GM23338 (cell line): ENCODE measurements at regions not wholly inside any gene's neighbourhood (a gene's known extent, or its start where the extent isn't known, plus 50 kb on each side); places are given as distances from the start of the nearest gene placed in this dataset.
A peak's percentile ranks its signal among the peaks of the same experiment; 100 is the strongest.

Source experiments
- ATAC-seq: fragments of 200-7000 bp; cut with Tn5 transposase; 3 replicates; pipeline ENCODE4 v1.9.1; 2020
- DNase-seq: peaks from one replicate; pipeline ENCODE4 v3.0.0-alpha.2; 2015; ENCODE audit warnings: low spot score
- H2AFZ ChIP-seq: fragments of 200-600 bp; sonication (generic); 2 replicates; pipeline ENCODE4 v1.8.0; 2016; ENCODE audit warnings: antibody characterized with exemption, mild to moderate bottlenecking, moderate library complexity
- H3F3A ChIP-seq: fragments of 200-600 bp; sonication (generic); replicated peaks from 2 replicates; pipeline ENCODE4 v1.8.0; 2017; ENCODE audit warnings: antibody characterized with exemption, mixed run types, low read depth
- H3K27ac ChIP-seq: fragments of 200-600 bp; sonication (generic); 2 replicates; pipeline ENCODE4 v1.6.1; 2016; ENCODE audit warnings: low read depth
- H3K27me3 ChIP-seq: fragments of 200-600 bp; sonication (generic); 2 replicates; pipeline ENCODE4 v1.8.0; 2016; ENCODE audit warnings: mild to moderate bottlenecking, mixed run types, moderate library complexity; ENCODE audit not compliant: insufficient read depth
- H3K36me3 ChIP-seq: fragments of 200-600 bp; sonication (generic); 2 replicates; pipeline ENCODE4 v1.8.0; 2016; ENCODE audit warnings: mild to moderate bottlenecking; ENCODE audit not compliant: insufficient read depth
- H3K4me1 ChIP-seq: fragments of 200-600 bp; sonication (generic); 2 replicates; pipeline ENCODE4 v1.8.0; 2016; ENCODE audit warnings: mild to moderate bottlenecking, moderate library complexity; ENCODE audit not compliant: insufficient read depth
- H3K4me2 ChIP-seq: fragments of 200-600 bp; sonication (generic); 2 replicates; pipeline ENCODE4 v1.7.1; 2017; ENCODE audit warnings: mixed run types
- H3K4me3 ChIP-seq: fragments of 200-600 bp; sonication (generic); 2 replicates; pipeline ENCODE4 v1.6.1; 2016; ENCODE audit warnings: mixed run types
- H3K79me2 ChIP-seq: fragments of 200-600 bp; sonication (generic); replicated peaks from 2 replicates; pipeline ENCODE4 v1.8.0; 2017; ENCODE audit warnings: mild to moderate bottlenecking; ENCODE audit not compliant: insufficient read depth
- H3K9me2 ChIP-seq: fragments of 200-600 bp; sonication (generic); 2 replicates; pipeline ENCODE4 v1.8.0; 2017; ENCODE audit not compliant: insufficient read depth
- H4K20me1 ChIP-seq: fragments of 200-600 bp; sonication (generic); replicated peaks from 2 replicates; pipeline ENCODE4 v1.8.0; 2017; ENCODE audit warnings: mild to moderate bottlenecking; ENCODE audit not compliant: insufficient read depth
- H3K27ac Mint-ChIP-seq: 2 replicates; pipeline ENCODE4 v1.8.0; 2020; ENCODE audit warnings: inconsistent platforms, mild to moderate bottlenecking, moderate library complexity, mixed read lengths
- H3K27me3 Mint-ChIP-seq: 3 replicates; pipeline ENCODE4 v1.8.0; 2022; ENCODE audit warnings: low read depth, mild to moderate bottlenecking, moderate library complexity, mixed read lengths, inconsistent platforms; ENCODE audit not compliant: insufficient read depth, poor library complexity
- H3K36me3 Mint-ChIP-seq: 3 replicates; pipeline ENCODE4 v1.8.0; 2021; ENCODE audit warnings: low read depth, mild to moderate bottlenecking, inconsistent platforms, moderate library complexity, mixed read lengths
- H3K4me1 Mint-ChIP-seq: 3 replicates; pipeline ENCODE4 v1.8.0; 2020; ENCODE audit warnings: mild to moderate bottlenecking, inconsistent platforms, mixed read lengths
- H3K4me3 Mint-ChIP-seq: 3 replicates; pipeline ENCODE4 v1.8.0; 2021; ENCODE audit warnings: moderate library complexity, mild to moderate bottlenecking, inconsistent platforms, mixed read lengths
- H3K9me3 Mint-ChIP-seq: 3 replicates; pipeline ENCODE4 v1.8.0; 2020; ENCODE audit warnings: moderate library complexity, mild to moderate bottlenecking, inconsistent platforms, mixed read lengths
- CREB1 ChIP-seq: fragments of 250-450 bp; sonication (Bioruptor Pico); IDR thresholded peaks from 2 replicates; pipeline ENCODE4 v1.5.0; 2020; ENCODE audit warnings: low read depth, mild to moderate bottlenecking, moderate library complexity
- NANOG ChIP-seq: IDR thresholded peaks from 2 replicates; pipeline ENCODE4 v1.6.1; 2016; ENCODE audit warnings: antibody characterized with exemption, borderline replicate concordance
- POLR2AphosphoS5 ChIP-seq: IDR thresholded peaks from 2 replicates; pipeline ENCODE4 v1.6.1; 2016; ENCODE audit warnings: antibody characterized with exemption, low read depth
- TF ChIP-seq, protein P1 (sequence below), 2 experiments: fragments of 200-600 bp in 1 of 2; sonication (generic) in 1 of 2; conservative IDR thresholded peaks; 2 replicates each; pipeline versions ENCODE4 v1.5.1 to v1.6.1; 2016 to 2017; ENCODE audit warnings: antibody characterized with exemption in 2 of 2, low read depth in 2 of 2, mild to moderate bottlenecking in 2 of 2, moderate library complexity in 1 of 2
- TF ChIP-seq, protein P2 (sequence below): IDR thresholded peaks from 2 replicates; pipeline ENCODE4 v1.6.1; 2016; ENCODE audit warnings: antibody characterized with exemption
- TF ChIP-seq, protein P3 (sequence below): fragments of 250-450 bp; sonication (Bioruptor Pico); IDR thresholded peaks from 2 replicates; pipeline ENCODE4 v1.5.0; 2020; ENCODE audit warnings: mild to moderate bottlenecking, moderate library complexity

DNA sequence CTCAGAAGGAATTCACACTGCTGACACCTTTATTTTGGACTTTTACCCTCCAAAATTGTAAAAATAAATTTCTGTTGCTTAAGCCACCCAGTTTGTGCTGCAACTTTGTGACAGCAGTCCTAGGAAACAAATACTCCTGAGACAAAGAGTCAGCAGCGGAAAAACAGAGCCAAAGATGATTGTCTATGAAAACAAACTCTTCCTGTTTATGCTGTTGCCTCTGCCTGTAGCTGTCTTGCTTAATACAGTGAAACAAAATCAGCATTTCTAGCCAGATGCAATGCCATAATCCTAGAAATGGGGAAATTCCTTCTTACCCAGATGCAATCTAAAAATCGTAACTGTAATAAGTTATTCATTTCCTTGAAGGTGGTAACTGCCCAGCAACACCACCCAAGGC lies 387.5 kb upstream of the ATP11B start:
- Mint-ChIP-seq H3K9me3 (no peaks in the 10 kb centered on the region; the same call in 2 of the 3 replicates), H3K4me1 (peaks cover 19% of the 10 kb centered on the region), H3K27ac (no peak overlapping the region), H3K36me3 (no peaks in the 10 kb centered on the region), H3K4me3 (no peak overlapping the region), H3K27me3 (peaks cover 1% of the 10 kb centered on the region)
- H3K36me3 ChIP-seq = no peaks in the 10 kb centered on the region; the same call in 1 of the 2 replicates
- no peak overlapping the region for H3K27ac ChIP-seq
- no peaks in the 10 kb centered on the region for H3F3A ChIP-seq
- DNase-seq (no peak), ATAC-seq (no peak)
- no peaks in the 10 kb centered on the region for H3K27me3 ChIP-seq
- peaks cover 16% of the 10 kb centered on the region for H3K4me1 ChIP-seq
- H3K79me2 ChIP-seq = no peaks in the 10 kb centered on the region
- TF ChIP-seq, protein P1, sequence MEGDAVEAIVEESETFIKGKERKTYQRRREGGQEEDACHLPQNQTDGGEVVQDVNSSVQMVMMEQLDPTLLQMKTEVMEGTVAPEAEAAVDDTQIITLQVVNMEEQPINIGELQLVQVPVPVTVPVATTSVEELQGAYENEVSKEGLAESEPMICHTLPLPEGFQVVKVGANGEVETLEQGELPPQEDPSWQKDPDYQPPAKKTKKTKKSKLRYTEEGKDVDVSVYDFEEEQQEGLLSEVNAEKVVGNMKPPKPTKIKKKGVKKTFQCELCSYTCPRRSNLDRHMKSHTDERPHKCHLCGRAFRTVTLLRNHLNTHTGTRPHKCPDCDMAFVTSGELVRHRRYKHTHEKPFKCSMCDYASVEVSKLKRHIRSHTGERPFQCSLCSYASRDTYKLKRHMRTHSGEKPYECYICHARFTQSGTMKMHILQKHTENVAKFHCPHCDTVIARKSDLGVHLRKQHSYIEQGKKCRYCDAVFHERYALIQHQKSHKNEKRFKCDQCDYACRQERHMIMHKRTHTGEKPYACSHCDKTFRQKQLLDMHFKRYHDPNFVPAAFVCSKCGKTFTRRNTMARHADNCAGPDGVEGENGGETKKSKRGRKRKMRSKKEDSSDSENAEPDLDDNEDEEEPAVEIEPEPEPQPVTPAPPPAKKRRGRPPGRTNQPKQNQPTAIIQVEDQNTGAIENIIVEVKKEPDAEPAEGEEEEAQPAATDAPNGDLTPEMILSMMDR (conservative IDR thresholded peaks at IDR 0.05; ENCODE audit: low read depth in 2 of 2) = no peak
- TF ChIP-seq CREB1 (CRISPR knock-in tag) (no peak), NANOG (no peak), POLR2AphosphoS5 (no peak)
- TF ChIP-seq, protein P2, sequence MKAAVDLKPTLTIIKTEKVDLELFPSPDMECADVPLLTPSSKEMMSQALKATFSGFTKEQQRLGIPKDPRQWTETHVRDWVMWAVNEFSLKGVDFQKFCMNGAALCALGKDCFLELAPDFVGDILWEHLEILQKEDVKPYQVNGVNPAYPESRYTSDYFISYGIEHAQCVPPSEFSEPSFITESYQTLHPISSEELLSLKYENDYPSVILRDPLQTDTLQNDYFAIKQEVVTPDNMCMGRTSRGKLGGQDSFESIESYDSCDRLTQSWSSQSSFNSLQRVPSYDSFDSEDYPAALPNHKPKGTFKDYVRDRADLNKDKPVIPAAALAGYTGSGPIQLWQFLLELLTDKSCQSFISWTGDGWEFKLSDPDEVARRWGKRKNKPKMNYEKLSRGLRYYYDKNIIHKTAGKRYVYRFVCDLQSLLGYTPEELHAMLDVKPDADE = no peak
- TF ChIP-seq, protein P3, sequence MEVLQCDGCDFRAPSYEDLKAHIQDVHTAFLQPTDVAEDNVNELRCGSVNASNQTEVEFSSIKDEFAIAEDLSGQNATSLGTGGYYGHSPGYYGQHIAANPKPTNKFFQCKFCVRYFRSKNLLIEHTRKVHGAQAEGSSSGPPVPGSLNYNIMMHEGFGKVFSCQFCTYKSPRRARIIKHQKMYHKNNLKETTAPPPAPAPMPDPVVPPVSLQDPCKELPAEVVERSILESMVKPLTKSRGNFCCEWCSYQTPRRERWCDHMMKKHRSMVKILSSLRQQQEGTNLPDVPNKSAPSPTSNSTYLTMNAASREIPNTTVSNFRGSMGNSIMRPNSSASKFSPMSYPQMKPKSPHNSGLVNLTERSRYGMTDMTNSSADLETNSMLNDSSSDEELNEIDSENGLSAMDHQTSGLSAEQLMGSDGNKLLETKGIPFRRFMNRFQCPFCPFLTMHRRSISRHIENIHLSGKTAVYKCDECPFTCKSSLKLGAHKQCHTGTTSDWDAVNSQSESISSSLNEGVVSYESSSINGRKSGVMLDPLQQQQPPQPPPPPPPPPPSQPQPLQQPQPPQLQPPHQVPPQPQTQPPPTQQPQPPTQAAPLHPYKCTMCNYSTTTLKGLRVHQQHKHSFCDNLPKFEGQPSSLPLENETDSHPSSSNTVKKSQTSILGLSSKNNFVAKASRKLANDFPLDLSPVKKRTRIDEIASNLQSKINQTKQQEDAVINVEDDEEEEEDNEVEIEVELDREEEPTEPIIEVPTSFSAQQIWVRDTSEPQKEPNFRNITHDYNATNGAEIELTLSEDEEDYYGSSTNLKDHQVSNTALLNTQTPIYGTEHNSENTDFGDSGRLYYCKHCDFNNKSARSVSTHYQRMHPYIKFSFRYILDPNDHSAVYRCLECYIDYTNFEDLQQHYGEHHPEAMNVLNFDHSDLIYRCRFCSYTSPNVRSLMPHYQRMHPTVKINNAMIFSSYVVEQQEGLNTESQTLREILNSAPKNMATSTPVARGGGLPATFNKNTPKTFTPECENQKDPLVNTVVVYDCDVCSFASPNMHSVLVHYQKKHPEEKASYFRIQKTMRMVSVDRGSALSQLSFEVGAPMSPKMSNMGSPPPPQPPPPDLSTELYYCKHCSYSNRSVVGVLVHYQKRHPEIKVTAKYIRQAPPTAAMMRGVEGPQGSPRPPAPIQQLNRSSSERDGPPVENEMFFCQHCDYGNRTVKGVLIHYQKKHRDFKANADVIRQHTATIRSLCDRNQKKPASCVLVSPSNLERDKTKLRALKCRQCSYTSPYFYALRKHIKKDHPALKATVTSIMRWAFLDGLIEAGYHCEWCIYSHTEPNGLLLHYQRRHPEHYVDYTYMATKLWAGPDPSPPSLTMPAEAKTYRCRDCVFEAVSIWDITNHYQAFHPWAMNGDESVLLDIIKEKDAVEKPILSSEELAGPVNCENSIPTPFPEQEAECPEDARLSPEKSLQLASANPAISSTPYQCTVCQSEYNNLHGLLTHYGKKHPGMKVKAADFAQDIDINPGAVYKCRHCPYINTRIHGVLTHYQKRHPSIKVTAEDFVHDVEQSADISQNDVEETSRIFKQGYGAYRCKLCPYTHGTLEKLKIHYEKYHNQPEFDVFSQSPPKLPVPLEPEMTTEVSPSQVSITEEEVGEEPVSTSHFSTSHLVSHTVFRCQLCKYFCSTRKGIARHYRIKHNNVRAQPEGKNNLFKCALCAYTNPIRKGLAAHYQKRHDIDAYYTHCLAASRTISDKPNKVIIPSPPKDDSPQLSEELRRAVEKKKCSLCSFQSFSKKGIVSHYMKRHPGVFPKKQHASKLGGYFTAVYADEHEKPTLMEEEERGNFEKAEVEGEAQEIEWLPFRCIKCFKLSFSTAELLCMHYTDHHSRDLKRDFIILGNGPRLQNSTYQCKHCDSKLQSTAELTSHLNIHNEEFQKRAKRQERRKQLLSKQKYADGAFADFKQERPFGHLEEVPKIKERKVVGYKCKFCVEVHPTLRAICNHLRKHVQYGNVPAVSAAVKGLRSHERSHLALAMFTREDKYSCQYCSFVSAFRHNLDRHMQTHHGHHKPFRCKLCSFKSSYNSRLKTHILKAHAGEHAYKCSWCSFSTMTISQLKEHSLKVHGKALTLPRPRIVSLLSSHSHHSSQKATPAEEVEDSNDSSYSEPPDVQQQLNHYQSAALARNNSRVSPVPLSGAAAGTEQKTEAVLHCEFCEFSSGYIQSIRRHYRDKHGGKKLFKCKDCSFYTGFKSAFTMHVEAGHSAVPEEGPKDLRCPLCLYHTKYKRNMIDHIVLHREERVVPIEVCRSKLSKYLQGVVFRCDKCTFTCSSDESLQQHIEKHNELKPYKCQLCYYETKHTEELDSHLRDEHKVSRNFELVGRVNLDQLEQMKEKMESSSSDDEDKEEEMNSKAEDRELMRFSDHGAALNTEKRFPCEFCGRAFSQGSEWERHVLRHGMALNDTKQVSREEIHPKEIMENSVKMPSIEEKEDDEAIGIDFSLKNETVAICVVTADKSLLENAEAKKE (CRISPR knock-in tag) = no peak
- no peaks in the 10 kb centered on the region for H4K20me1 ChIP-seq
- H3K9me2 ChIP-seq = no peaks in the 10 kb centered on the region
- H3K4me2 ChIP-seq = 0 out of 2 replicates have a peak overlapping the region, but pooled peaks have one; percentile 3
- no peak overlapping the region for H3K4me3 ChIP-seq
- H2AFZ ChIP-seq = no peak overlapping the region
